Activated CD8-positive, alpha-beta T cell treated with anti-CD3 and anti-CD28 coated beads for 36 hours (primary cell): ENCODE measurements at regions not wholly inside any gene's neighbourhood (a gene's known extent, or its start where the extent isn't known, plus 50 kb on each side); places are given as distances from the start of the nearest gene placed in this dataset.

Experiments
- ATAC-seq: fragments of 200-7000 bp; cut with Tn5 transposase; one replicate; pipeline ENCODE4 v1.10.0; 2021; ENCODE audit warnings: mild to moderate bottlenecking, moderate library complexity
- CTCF ChIA-PET: fragments of 350-600 bp; sonication (Branson Sonifier 250); formaldehyde crosslinking; loops from one replicate; lab custom pipeline; 2021; ENCODE audit warnings: antibody characterized with exemption; lab: Charles Lee
- POLR2A ChIA-PET: fragments of 350-600 bp; sonication (Branson Sonifier 250); formaldehyde crosslinking; loops from one replicate; lab custom pipeline; 2021; ENCODE audit warnings: antibody characterized with exemption; lab: Charles Lee
- DNase-seq: peaks from one replicate; pipeline ENCODE4 v3.0.0-alpha.2; 2020
- H3K27ac Mint-ChIP-seq: one replicate; pipeline ENCODE4 v1.8.0; 2021; ENCODE audit warnings: mild to moderate bottlenecking, mixed read lengths
- H3K27me3 Mint-ChIP-seq: one replicate; pipeline ENCODE4 v1.8.0; 2021; ENCODE audit warnings: mixed read lengths
- H3K36me3 Mint-ChIP-seq: one replicate; pipeline ENCODE4 v1.8.0; 2021; ENCODE audit warnings: low read depth, mixed read lengths
- H3K4me1 Mint-ChIP-seq: one replicate; pipeline ENCODE4 v1.8.0; 2021; ENCODE audit warnings: low read depth, mixed read lengths
- H3K4me3 Mint-ChIP-seq: one replicate; pipeline ENCODE4 v1.8.0; 2021; ENCODE audit warnings: mild to moderate bottlenecking, moderate library complexity, mixed read lengths
- H3K9me3 Mint-ChIP-seq: one replicate; pipeline ENCODE4 v1.8.0; 2021; ENCODE audit warnings: mixed read lengths
- CTCF ChIP-seq: fragments of 200-600 bp; IDR thresholded peaks from one replicate; pipeline ENCODE4 v1.8.0; 2022; ENCODE audit warnings: antibody characterized with exemption, mild to moderate bottlenecking
- intact Hi-C: fragments of 100-400 bp; cut with micrococcal nuclease; formaldehyde crosslinking; loops from one replicate; pipeline ENCODE4 v1.10.0; 2022

- Mint-ChIP-seq H3K9me3 (peaks cover 2% of the 10 kb centered on the region), H3K27me3 (no peaks in the 10 kb centered on the region), H3K4me1 (no peaks in the 10 kb centered on the region), H3K36me3 (no peaks in the 10 kb centered on the region), H3K4me3 (no peak overlapping the region), H3K27ac (no peak overlapping the region)
- POLR2A ChIA-PET = no interaction called here
- ATAC-seq (no peak), DNase-seq (no peak)
- no peak for TF ChIP-seq CTCF
- CTCF ChIA-PET = no interaction called here
- intact Hi-C loops = no loop called here
Measured at GRCh38 chr4:147299205-147299604, 181.7 kb upstream of the EDNRA start.

GRCh38 chr4:147303174-147303872 lies 177.6 kb upstream of the EDNRA start:
- Mint-ChIP-seq H3K27me3 (no peaks in the 10 kb centered on the region), H3K36me3 (no peaks in the 10 kb centered on the region), H3K9me3 (no peaks in the 10 kb centered on the region), H3K4me1 (no peaks in the 10 kb centered on the region), H3K4me3 (no peak overlapping the region), H3K27ac (no peak overlapping the region)
- intact Hi-C loops = no loop called here
- ChIA-PET POLR2A (no interaction called here), CTCF (no interaction called here)
- DNase-seq = no peak
- ATAC-seq = no peak
- no peak for TF ChIP-seq CTCF

GRCh38 chr4:147303873-147304229 lies 177.0 kb upstream of the EDNRA start:
- ChIA-PET CTCF (no interaction called here), POLR2A (no interaction called here)
- no peaks in the 10 kb centered on the region for H3K36me3 Mint-ChIP-seq
- no peak for TF ChIP-seq CTCF
- intact Hi-C loops = no loop called here
- no peaks in the 10 kb centered on the region for H3K4me1 Mint-ChIP-seq
- H3K27ac Mint-ChIP-seq = no peak overlapping the region
- DNase-seq (no peak), ATAC-seq (no peak)
- H3K9me3 Mint-ChIP-seq = no peaks in the 10 kb centered on the region
- no peak overlapping the region for H3K4me3 Mint-ChIP-seq
- no peaks in the 10 kb centered on the region for H3K27me3 Mint-ChIP-seq

- no peak for ATAC-seq
- Mint-ChIP-seq H3K9me3 (no peaks in the 10 kb centered on the region), H3K27ac (no peak overlapping the region), H3K27me3 (no peaks in the 10 kb centered on the region), H3K4me1 (no peaks in the 10 kb centered on the region), H3K4me3 (no peak overlapping the region), H3K36me3 (no peaks in the 10 kb centered on the region)
- intact Hi-C loops = no loop called here
- CTCF ChIA-PET = no interaction called here
- POLR2A ChIA-PET = no interaction called here
- no peak for DNase-seq
- no peak for TF ChIP-seq CTCF
Measured at GRCh38 chr4:147307896-147308674, 172.8 kb upstream of the EDNRA start.

- no peak overlapping the region for H3K4me3 Mint-ChIP-seq
- no peak overlapping the region for H3K27ac Mint-ChIP-seq
- no peaks in the 10 kb centered on the region for H3K27me3 Mint-ChIP-seq
- H3K9me3 Mint-ChIP-seq = no peaks in the 10 kb centered on the region
- no peaks in the 10 kb centered on the region for H3K36me3 Mint-ChIP-seq
- CTCF ChIA-PET = no interaction called here
- intact Hi-C loops = no loop called here
- POLR2A ChIA-PET = no interaction called here
- ATAC-seq (no peak), DNase-seq (no peak)
- no peaks in the 10 kb centered on the region for H3K4me1 Mint-ChIP-seq
- TF ChIP-seq CTCF = no peak
Measured at GRCh38 chr4:147309434-147309833, 171.5 kb upstream of the EDNRA start.
